ENCODE measurements at regions not wholly inside any gene's neighbourhood (a gene's known extent, or its start where the extent isn't known, plus 50 kb on each side); places are given as distances from the start of the nearest gene placed in this dataset.
"Not testable (repeated sequence)": the region's sequence is repeated elsewhere in the genome, so short reads cannot be mapped to it uniquely, and the experiment has no call there.

DNA sequence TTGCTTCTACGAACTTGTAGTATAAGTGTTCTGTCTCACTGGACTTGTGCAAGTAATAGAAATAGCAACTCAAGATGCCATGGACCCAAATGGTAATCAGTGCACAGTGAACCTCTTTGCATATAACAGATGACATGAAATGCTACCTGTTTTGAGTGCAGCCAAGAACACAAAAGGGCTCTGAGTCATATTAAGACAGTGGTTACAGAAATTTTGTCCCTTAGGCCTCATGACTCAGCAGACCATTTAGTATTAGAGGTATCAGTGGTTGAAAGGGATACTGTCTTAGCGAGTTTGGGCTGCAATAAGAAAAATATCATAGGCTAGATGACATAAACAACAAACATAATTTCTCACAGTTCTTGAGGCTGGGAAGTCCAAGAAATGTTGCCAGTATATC is 502.9 kb upstream of the PCDH10 start:
- no peaks in the 10 kb centered on the region for H3K4me1 Mint-ChIP-seq
- no peak overlapping the region for H3K4me3 Mint-ChIP-seq
- peaks cover 0 to 6% (median 0%) of the 10 kb centered on the region in 3 donors for H3K9me3 Mint-ChIP-seq
- H3K27me3 Mint-ChIP-seq, result no peaks in the 10 kb centered on the region
- H3K27ac Mint-ChIP-seq, result no peak overlapping the region
- no peaks in the 10 kb centered on the region for H3K36me3 Mint-ChIP-seq

- Mint-ChIP-seq H3K27ac (no peak overlapping the region), H3K4me3 (no peak overlapping the region), H3K27me3 (no peaks in the 10 kb centered on the region), H3K4me1 (no peaks in the 10 kb centered on the region), H3K9me3 (peaks cover 0 to 16% (median 0%) of the 10 kb centered on the region in 3 donors), H3K36me3 (no peaks in the 10 kb centered on the region)
These were observed 497.9 kb upstream of the PCDH10 start for GRCh38 chr4:132651196-132651595.

- Mint-ChIP-seq H3K9me3 (peaks cover 3 to 10% (median 4%) of the 10 kb centered on the region in 3 donors), H3K36me3 (no peaks in the 10 kb centered on the region), H3K4me1 (no peaks in the 10 kb centered on the region), H3K27me3 (no peaks in the 10 kb centered on the region), H3K4me3 (no peak overlapping the region), H3K27ac (no peak overlapping the region)
These were observed 488.9 kb upstream of the PCDH10 start for GRCh38 chr4:132660181-132660580.

DNA sequence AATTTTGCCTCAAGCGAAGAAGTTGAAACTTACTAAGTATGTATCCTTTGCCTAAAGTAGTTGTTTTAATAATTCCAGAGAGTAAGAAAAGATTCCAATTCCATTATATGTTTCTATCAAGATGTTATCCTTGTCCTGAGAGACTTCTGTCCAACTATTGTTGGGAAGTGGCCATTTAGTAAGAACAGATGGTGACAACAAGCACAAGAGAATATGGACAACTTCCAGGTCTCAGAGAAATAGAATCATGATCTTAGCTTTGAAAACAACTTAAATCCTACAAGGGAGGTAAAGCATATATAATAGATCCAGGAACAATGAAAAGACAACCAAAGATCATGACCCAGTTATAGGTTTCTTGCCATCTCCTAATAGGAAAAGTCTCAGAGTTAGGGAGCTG is 486.6 kb upstream of the PCDH10 start:
- no peaks in the 10 kb centered on the region for H3K27me3 Mint-ChIP-seq
- no peak overlapping the region for H3K27ac Mint-ChIP-seq
- no peak overlapping the region for H3K4me3 Mint-ChIP-seq

DNA sequence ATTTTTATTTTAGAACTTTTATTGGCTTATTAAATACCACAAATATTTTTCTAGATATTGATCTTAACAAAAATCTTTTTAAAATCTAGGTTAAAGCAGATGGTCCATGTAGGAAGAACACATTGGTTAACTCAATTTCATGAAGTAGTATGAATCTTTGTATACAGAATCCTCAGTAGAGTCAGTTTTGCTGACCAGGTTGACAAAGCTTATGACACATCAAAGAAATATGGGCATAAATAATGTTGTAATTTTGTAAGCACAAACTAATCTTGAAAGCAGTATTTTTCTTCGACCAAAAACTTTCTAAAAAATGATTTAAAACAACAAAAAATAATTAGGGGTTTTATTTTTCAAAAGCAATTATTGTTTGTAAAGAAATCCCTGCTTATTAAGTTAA is 479.3 kb upstream of the PCDH10 start:
- no peaks in the 10 kb centered on the region for H3K36me3 Mint-ChIP-seq
- H3K27me3 Mint-ChIP-seq, result no peaks in the 10 kb centered on the region
- H3K9me3 Mint-ChIP-seq, result peaks cover 2 to 7% (median 2%) of the 10 kb centered on the region in 3 donors
- no peak overlapping the region for H3K27ac Mint-ChIP-seq
- no peaks in the 10 kb centered on the region for H3K4me1 Mint-ChIP-seq
- no peak overlapping the region for H3K4me3 Mint-ChIP-seq

More for the DNA sequence above, 486.6 kb upstream of the PCDH10 start:
- Mint-ChIP-seq H3K4me1 (no peaks in the 10 kb centered on the region), H3K36me3 (no peaks in the 10 kb centered on the region), H3K9me3 (peaks cover 2 to 4% (median 2%) of the 10 kb centered on the region in 3 donors)

GRCh38 chr4:132670557-132670956 is 478.5 kb upstream of the PCDH10 start:
- Mint-ChIP-seq H3K27me3 (no peaks in the 10 kb centered on the region), H3K4me1 (no peaks in the 10 kb centered on the region), H3K36me3 (no peaks in the 10 kb centered on the region), H3K9me3 (peaks cover 2 to 4% (median 2%) of the 10 kb centered on the region in 3 donors), H3K4me3 (no peak overlapping the region), H3K27ac (no peak overlapping the region)

DNA sequence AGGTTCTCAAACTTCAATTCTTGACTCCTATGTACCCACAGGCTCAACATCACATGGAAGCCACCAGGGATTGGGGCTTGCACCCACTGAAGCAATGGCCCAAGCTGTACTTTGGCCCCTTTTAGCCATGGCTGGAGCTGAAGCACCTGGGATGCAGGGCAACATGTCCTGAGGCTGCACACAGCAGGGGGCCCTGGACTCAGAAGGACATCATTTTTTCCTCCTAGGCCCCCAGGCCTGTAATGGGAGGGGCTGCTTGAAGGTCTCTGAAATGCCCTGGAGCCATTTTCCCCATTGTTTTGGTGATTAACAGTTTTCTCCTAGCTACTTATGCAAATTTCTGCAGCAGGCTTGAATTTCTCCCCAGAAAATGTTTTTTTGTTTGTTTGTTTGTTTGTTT is 465.1 kb upstream of the PCDH10 start:
- H3K9me3 Mint-ChIP-seq, result peaks cover 0 to 15% (median 3%) of the 10 kb centered on the region in 3 donors
- no peak overlapping the region for H3K27ac Mint-ChIP-seq
- no peaks in the 10 kb centered on the region for H3K4me1 Mint-ChIP-seq
- H3K4me3 Mint-ChIP-seq, result no peak overlapping the region
- H3K27me3 Mint-ChIP-seq, result no peaks in the 10 kb centered on the region
- no peaks in the 10 kb centered on the region for H3K36me3 Mint-ChIP-seq

DNA sequence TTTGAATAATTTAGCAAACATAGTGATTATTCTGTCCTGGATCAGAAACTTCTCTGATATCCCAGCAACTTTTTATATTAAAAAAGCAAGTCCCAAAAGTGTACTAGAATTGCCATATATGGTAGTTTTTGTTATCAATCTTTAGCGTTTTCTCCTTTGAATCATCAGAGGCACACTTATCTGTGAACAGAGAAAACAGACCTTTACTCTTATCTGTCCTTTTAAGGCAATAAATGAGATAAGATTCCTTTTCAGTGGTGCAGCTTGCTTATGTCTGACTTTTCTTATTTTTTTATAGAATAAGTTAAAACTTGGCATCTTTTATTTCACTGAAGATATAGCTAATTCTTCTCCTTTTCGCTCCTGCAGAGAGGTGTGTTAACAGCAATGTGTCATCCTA is 458.1 kb upstream of the PCDH10 start:
- peaks cover 3 to 26% (median 5%) of the 10 kb centered on the region in 3 donors for H3K9me3 Mint-ChIP-seq
- H3K27ac Mint-ChIP-seq, result no peak overlapping the region
- no peak overlapping the region for H3K4me3 Mint-ChIP-seq
- H3K27me3 Mint-ChIP-seq, result no peaks in the 10 kb centered on the region
- H3K4me1 Mint-ChIP-seq, result no peaks in the 10 kb centered on the region
- no peaks in the 10 kb centered on the region for H3K36me3 Mint-ChIP-seq

DNA sequence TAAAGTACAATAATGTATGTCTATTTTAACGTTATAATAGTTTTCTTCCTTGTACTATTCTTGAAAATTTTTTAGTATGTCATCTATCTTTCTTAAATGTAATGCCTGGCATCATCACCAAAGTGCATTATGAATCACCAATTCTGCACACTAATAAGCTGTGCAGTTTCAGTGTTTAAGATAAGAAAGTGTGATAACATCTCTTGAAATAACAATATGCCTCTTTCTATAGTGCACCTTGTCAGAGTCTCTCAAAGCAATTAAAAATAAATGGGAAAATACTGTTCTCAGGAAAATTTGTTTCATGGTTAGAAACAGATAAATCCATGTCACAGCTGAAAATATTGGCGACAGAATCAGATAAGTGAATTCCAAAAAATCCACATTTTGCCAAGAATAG is 457.4 kb upstream of the PCDH10 start:
- no peaks in the 10 kb centered on the region for H3K27me3 Mint-ChIP-seq
- H3K9me3 Mint-ChIP-seq, result peaks cover 3 to 26% (median 5%) of the 10 kb centered on the region in 3 donors
- no peak overlapping the region for H3K4me3 Mint-ChIP-seq
- H3K27ac Mint-ChIP-seq, result no peak overlapping the region
- no peaks in the 10 kb centered on the region for H3K36me3 Mint-ChIP-seq
- H3K4me1 Mint-ChIP-seq, result no peaks in the 10 kb centered on the region

DNA sequence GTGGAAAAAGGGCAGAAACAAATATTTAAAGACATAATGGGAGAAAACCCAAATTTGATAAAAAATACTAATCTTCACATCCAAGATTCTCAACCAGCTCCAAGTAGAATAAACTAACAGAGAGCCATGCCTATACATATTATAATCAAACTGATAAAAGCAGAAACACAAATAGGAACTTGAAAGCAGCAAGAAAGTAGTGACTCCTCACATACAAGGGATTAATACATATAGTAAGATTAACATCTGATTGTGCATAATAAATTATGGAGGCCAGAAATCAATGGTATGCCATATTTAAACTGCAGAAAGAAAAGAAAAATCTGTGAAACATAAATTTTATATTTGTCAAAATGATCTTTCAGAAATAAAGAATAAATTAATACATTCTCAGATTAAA is 454.3 kb upstream of the PCDH10 start:
- peaks cover 0 to 22% (median 7%) of the 10 kb centered on the region in 3 donors for H3K9me3 Mint-ChIP-seq
- H3K4me1 Mint-ChIP-seq, result no peaks in the 10 kb centered on the region
- no peaks in the 10 kb centered on the region for H3K27me3 Mint-ChIP-seq
- H3K4me3 Mint-ChIP-seq, result no peak overlapping the region
- no peak overlapping the region for H3K27ac Mint-ChIP-seq
- no peaks in the 10 kb centered on the region for H3K36me3 Mint-ChIP-seq

DNA sequence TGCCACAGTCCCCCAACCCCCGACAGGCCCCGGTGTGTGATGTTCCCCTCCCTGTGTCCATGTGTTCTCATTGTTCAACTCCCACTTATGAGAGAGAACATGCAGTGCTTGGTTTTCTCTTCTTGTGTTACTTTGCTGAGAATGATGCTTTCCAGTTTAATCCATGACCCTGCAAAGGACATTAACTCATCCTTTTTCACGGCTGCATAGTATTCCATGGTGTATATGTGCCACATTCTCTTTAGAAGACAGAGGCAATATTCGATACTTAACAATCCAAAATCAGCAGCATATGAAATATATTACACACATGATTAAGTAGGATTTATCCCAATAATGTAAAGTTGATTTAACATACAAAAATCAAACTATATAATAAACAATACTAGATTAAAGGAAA is 451.6 kb upstream of the PCDH10 start:
- not testable (repeated sequence) for H3K27ac Mint-ChIP-seq, H3K27me3 Mint-ChIP-seq, H3K36me3 Mint-ChIP-seq, H3K4me3 Mint-ChIP-seq, H3K4me1 Mint-ChIP-seq
- peaks cover 0 to 17% (median 7%) of the 10 kb centered on the region in 3 donors for H3K9me3 Mint-ChIP-seq

DNA sequence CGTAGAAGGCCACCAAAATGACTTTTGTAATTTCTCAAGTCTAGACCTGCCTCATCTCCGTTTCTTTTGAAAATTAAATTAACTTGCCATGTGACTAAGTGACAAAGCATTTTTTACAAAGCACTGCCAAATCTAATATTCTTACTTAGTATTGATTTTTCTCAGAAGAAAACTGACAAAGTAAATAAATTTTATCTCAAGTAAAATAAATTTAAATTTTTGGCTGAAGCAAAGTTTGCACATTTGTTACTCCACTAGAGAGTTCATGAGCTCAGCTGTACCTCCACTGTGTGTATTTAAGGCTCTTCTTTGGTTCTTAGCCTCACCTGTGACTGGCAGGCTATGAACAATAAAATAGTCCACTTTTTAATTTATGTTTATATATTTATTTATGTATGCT is 441.1 kb upstream of the PCDH10 start:
- Mint-ChIP-seq H3K27ac (no peak overlapping the region), H3K4me1 (no peaks in the 10 kb centered on the region), H3K9me3 (peaks cover 0 to 16% (median 2%) of the 10 kb centered on the region in 3 donors), H3K4me3 (no peak overlapping the region), H3K27me3 (no peaks in the 10 kb centered on the region), H3K36me3 (no peaks in the 10 kb centered on the region)

GRCh38 chr4:132709056-132709455 is 440.0 kb upstream of the PCDH10 start:
- H3K27ac Mint-ChIP-seq, result no peak overlapping the region
- no peak overlapping the region for H3K4me3 Mint-ChIP-seq
- H3K27me3 Mint-ChIP-seq, result no peaks in the 10 kb centered on the region
- no peaks in the 10 kb centered on the region for H3K4me1 Mint-ChIP-seq
- H3K9me3 Mint-ChIP-seq, result peaks cover 0 to 16% (median 4%) of the 10 kb centered on the region in 3 donors
- H3K36me3 Mint-ChIP-seq, result no peaks in the 10 kb centered on the region

GRCh38 chr4:132710971-132711370 is 438.1 kb upstream of the PCDH10 start:
- Mint-ChIP-seq H3K36me3 (no peaks in the 10 kb centered on the region), H3K4me1 (no peaks in the 10 kb centered on the region), H3K27ac (no peak overlapping the region), H3K9me3 (peaks cover 0 to 16% (median 4%) of the 10 kb centered on the region in 3 donors), H3K27me3 (no peaks in the 10 kb centered on the region), H3K4me3 (no peak overlapping the region)

DNA sequence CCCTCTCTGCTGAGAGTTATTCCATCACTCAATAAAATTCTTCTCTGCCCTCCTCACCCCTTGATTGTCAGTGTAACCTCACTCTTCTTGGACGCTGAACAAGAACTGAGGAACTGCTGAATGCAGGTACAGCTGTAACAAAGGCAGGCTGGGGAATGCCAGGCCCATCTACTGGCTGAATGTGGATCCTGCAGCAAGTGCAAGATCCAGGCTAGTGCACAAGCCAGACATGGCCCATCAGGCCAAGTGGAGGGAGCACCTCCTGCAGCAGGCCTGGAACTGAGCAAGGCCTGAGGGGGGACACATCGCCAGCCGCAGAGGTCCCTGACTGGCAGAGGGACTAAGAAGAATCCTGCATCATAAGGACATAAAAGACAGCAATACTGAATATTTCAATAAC is 411.8 kb upstream of the PCDH10 start:
- no peak overlapping the region for H3K4me3 Mint-ChIP-seq
- H3K4me1 Mint-ChIP-seq, result no peaks in the 10 kb centered on the region
- no peaks in the 10 kb centered on the region for H3K36me3 Mint-ChIP-seq
- H3K27ac Mint-ChIP-seq, result no peak overlapping the region
- H3K27me3 Mint-ChIP-seq, result no peaks in the 10 kb centered on the region
- H3K9me3 Mint-ChIP-seq, result peaks cover 0 to 12% (median 4%) of the 10 kb centered on the region in 3 donors

- Mint-ChIP-seq H3K9me3 (no peaks in the 10 kb centered on the region), H3K27me3 (no peaks in the 10 kb centered on the region), H3K27ac (no peak overlapping the region), H3K4me3 (no peak overlapping the region), H3K4me1 (no peaks in the 10 kb centered on the region), H3K36me3 (no peaks in the 10 kb centered on the region)
These were observed 389.8 kb upstream of the PCDH10 start for GRCh38 chr4:132759199-132759780.
